ENCODE measurements at regions not wholly inside any gene's neighbourhood (a gene's known extent, or its start where the extent isn't known, plus 50 kb on each side); places are given as distances from the start of the nearest gene placed in this dataset.

DNA sequence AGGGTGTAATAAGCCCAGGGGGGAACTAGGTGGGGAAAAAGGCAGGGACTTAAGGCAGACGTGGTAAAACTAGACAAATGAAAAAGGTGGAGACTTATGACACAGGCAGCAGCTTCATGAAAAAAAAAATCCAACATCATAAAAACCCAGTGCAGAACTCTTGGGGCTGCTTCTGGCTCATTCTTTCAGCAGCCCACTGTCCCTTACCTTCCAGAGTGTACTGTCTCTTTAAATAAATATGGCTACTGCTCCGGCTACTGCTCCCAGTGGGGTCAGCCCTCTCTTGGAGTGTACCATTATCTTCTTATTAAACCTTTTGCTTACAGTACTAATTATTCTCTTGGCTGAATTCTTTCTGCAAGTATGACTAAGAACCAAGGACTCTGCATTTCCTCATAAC lies 699.5 kb downstream of the DSC3 start:
- DNase-seq (ENCODE audit: low spot score) = no peak

DNA sequence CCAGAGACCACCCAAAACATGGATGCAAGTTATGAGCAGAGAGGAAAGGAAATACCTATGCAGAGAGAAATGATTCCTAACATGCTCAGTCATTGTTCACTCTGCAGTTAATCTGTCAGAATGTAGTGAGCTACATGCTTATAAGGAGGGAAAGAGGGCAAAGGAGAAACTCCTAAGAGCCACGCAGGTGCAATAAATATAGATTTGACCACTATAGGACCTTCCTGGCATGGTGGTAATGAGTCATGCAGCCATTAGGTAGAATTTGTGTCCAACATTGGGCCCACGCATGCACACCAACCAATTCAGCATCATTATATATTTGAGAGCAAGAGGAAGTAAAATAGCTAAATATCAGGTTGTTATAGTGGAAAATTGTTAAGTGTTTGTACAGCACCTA lies 699.9 kb downstream of the DSC3 start:
- DNase-seq (ENCODE audit: low spot score) = no peak

DNA sequence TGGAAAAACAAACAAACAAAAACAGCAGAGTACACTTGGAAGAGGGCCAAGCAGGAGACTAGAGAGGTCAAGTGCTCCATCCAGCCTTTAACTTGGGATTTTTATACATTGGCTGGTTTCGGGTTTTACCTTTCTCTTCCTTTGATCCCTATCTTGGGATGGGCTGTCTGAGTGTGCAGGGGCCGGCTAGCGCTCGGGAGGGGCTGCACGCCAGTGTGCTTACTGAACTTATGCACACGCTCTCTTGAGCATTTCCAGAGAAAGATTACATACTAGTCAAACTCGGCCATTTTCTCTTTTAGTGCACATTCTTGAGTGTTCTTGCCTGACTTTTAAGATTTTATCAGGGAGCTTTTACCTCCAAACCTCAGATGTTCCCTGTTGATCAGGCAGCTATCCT lies 707.8 kb downstream of the DSC3 start:
- no peak for DNase-seq (ENCODE audit: low spot score)

DNA sequence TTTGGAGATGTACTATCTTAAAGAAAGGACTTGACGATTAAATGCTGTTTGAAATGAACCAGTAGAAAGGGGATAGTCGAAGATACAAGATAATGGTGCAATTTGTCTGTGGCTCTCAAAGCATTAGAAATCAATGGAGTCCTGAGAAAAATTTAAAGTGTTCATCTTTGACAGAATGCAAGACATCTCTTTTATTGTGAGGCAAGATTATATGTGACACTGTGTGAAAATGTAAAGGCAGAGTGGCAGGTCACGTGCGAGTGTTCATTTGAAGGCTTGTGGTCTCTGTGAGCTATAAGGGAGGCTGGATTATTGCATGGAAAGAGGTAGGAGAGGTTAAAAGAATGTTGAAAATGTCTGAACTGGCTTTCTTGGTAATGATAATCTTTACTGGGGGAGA lies 709.2 kb downstream of the DSC3 start:
- no peak for DNase-seq (ENCODE audit: low spot score)

DNA sequence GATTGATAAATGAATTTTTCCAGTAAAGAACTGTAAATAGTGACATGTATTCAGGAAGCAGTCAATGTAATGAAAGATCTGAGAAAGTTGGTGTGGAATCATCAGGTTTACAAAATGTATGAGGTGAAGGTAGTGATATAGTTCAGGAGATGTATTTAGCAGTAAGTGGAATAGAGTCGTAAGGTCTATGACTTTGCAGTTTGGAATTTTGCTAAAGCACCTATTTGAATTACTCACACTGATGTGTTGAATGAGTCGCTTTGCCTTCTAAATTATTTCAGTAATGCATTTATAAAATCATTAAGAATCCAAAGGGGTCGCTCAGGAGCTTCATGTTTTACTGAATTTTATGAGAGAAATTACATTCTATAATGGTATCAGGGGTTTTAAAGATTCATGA lies 713.7 kb downstream of the DSC3 start:
- no peak for DNase-seq (ENCODE audit: low spot score)

DNA sequence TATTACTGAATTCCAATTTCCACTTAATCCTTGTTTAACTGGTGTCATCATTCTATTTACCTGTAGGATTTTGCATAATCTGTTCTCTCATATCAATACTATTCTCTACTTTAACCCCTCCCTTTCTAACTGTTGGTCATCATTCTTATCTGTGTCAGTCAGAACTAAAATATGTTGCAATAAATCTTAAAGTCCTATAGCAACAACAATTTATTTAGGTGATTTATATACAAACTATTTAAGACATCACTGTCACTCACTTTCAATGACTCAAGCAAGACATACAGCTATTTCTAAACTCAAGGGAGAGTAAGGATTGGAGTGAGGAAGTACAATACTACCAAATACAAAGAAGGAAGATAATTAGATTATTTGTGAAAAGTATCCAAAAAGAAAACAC lies 740.4 kb downstream of the DSC3 start:
- DNase-seq (ENCODE audit: low spot score) = no peak

DNA sequence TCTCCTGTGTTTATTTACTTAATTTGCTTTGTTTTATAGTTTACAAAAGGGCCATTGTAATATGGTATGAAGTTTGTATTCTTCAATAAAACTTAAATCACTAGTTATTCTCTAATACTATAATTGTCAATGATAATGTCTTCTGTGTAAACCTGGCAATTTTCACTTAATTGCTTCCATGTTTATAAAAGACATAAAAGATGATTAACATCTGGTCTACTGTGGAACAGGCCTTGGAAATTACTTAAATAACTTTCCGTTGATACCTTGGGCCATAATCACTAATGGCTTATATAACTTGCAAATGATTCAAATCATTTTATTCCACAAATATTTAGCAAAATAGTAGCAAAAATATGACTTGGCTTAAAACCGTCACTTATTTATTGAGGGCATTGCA lies 743.8 kb downstream of the DSC3 start:
- DNase-seq (ENCODE audit: low spot score) = no peak

DNA sequence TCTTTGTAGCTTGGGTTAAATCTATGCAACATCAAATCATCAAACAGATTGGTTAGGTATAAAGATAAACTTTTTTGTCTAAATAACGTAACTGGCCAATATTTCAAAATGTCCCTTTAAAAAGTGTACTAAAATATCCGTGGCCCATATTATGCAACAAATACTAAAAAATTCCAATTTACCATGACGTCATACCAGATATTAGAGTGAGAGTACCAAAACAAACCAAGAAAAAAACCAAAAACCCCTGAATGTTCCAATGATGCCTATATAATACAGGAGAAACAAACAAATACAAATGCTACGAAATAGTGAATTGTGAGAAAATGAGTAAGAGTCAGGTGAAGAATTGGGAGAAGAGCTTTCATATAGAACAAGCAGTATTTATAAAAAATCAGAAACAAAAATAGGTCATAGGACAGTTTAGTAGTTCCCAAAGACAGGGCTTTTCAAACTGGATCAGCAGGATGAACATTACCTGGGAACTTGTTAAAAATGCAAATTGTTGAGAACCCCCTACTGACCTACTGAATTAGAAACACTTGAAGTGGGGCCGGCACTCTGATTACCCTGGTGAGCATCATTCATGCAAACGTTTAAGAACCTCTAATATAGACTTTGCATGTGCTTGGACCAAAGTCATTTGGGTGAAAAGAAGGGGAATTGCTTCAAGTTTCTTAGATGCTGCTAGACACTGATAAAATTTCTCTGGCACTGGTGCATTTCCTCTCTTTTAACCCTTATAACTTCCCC lies 753.7 kb downstream of the DSC3 start:
- no peak for DNase-seq (ENCODE audit: low spot score)

DNA sequence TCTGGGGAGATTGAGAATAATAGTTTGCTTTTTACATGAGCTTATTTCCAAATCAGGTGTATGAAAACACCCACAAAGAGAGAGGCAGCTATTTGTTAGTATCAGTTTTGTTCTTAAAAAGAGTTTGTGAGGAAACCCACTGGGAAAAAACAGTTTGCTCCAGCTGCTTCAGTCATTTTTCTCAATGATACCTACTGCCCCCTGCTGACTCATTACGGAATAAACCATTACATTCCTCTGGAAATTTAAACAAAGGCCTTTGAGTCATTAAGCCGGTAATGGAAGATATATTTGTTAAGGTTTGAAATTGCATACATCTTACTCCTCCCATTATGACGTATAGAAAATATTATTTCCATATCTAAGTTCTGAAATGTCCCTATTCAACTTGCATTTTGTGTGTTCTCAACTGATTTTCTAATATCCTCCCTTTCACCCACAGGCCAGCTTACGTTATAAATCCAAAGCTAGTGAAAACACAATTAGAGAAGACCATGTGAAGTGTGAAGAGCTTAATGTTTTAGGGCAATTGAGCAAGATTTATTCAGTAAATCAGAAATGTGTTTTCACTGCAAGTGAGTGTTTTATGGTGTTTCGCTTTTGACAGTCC lies 761.6 kb downstream of the DSC3 start:
- DNase-seq (ENCODE audit: low spot score) = no peak

DNA sequence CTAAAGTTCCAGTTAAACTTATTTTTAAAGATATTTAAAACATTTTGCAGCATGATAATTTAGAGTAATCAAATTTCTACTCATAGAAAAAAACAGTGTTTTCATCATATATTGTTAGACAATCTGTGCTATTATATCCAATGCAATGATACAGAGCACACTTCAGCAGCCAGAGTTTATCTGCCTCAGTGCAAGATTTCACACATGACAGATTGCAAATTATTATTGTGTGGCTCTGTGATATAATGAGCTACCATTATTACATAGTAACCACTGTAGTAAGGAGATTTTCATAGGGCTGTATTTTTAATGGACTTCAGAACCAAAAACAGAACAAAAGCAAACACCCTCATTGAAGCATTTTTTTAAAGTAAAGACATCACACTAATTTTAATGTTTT lies 762.4 kb downstream of the DSC3 start:
- no peak for DNase-seq (ENCODE audit: low spot score)

DNA sequence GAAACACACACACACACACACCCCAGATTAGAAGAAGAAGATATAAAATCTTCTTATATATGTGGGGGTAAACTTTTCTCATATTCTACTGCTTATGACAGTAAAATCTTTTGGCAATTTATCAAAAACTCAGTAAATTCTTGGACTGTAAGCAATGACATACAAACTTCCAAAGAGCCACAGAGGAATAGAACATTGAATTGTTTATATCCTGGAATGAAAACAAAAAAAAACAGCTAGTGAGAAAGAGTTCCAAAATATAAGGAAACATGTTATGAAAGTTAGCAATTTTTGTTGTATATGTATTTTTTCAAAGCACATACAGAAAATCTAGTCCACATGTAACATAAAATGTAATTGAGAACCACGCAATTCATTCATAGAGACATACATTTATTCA lies 764.9 kb downstream of the DSC3 start:
- DNase-seq (ENCODE audit: low spot score) = no peak

DNA sequence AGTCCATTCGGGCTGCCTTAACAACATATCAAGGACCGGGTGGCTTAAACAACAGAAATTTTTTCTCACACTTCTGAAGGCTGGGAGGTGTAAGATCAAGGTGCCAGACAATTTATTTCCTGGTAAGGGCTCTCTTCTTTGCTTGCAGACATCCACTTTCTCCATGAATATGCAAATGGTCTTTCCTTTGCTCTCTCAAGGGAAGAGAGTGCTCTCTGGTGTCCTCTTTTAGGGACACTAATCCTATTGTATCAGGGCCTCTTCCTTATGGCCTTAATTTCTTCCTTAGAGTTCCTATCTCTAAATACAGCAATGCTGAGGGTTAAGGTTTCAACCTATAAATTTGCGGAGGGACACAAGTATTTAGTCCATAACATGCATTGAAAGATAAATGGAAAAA lies 770.8 kb downstream of the DSC3 start:
- DNase-seq (ENCODE audit: low spot score) = no peak

DNA sequence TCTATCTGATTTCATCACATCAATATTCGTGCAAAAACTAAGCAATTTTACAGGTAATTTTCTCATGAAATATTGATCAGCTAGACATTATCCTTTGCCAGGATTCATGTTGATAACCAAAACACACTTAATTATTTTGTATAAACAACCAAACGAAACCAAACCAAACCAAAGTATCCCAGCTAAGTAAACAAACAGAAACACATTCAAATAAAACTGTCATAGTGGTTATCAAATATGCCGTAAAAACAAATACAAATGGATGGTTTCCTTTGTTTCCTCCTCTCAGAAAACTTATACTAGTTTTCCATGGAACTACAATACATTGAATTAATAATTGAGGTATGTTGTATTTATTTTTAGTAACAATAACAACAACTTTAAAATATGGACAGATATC lies 777.4 kb downstream of the DSC3 start:
- DNase-seq (ENCODE audit: low spot score) = no peak

DNA sequence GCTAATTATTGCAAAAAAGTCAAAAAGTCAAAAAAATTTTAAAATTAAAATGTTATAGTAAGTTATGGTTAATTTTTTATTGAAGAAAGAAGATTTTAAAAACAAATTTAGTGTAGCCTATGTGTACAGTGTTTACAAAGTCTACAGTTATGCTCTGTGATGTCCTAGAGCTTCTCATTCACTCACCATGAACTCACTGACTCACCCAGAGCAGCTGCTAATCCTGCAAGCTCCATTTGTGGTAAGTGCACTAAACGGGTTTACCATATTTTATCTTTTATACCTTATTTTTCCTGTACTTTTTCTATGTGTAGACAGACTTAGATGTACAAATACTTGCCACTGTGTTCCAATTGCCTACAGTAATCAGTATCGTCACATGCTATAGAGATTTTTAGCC lies 788.2 kb downstream of the DSC3 start:
- DNase-seq (ENCODE audit: low spot score) = no peak

DNA sequence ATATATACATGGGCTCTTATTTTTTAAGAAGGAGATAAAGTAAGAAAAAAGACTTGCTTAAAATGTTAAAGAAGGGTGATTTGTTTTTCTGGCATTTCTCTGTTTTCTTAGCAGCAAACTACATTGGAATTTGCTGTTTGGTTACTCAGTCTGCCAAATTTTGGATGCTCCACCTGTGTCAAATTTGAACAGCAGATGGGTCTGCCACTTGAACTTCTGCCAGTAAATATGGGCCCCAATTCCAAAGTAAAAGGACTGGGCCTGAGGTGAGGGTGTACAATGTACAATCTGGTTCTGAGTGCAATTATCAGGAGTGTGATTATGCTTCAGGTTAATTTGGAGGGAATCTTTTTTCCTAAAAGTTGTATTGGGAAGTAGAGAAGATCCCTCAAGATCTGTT lies 794.5 kb downstream of the DSC3 start:
- DNase-seq (ENCODE audit: low spot score) = no peak

DNA sequence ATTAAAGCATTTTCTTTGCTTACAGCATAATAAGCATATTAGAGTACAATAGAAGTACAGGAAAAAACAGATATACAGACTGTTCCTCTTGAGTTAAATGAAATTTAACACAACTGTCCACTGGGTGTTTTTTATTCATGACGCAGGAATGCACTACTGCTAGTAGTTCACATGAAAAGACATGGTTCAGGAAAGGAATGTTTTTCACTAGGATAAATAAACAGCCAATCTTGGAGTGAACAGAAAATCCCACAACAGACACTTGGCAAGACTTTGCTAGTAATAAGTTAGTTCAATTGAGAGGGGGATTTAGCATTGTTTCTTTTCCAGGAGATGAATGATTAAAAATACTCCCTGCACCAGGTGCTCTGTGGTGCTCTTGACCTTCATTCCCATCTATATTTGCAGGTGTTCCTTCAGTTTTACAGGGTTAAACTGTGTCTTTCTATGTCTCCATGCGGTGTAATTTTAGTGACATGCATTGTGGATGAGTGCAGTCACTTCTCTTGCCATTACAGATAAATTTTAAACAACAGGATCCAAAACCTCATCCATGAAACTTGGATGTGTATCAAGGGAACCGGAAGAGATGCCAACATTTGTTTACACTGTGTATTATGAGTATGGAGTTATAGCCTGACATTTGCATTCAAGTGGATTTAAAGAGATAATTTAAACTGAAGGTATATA lies 796.6 kb downstream of the DSC3 start:
- no peak for DNase-seq (ENCODE audit: low spot score)

DNA sequence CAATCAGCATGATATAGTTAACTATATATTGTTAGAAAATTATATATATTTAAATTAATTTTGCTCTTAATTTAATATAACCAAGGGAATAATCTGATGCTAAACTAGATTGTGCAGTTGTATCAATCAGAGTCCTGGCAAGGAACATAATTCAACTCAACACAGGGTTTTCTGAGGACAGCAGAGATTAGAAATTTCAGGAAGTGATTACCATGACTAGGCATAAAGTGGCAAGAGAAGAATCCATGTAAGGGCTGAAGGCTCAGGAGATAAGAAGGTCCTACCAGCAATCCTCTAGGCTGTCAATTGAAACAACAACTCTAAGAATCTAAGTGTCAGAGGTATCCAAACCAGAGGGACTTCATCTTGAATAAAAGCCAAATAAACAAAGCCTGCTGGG lies 807.8 kb downstream of the DSC3 start:
- DNase-seq (ENCODE audit: low spot score) = no peak

DNA sequence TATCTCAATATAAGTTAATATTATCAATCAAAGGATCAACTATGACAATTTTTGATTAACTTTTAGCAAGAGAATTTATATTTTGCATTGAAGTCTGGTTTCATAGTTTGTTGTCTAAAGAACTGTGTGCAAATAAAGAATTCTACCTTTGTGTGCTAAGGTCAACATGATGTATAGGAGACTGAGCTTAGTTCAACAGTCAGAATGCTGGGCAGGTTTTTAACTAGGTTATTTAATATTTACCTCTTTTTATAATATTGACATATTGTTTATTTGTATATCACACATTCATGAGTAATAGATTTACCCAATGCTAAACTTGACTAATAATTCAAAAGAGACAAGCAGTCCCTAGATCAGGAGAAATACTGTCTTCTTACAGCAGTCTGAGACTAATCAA lies 831.4 kb downstream of the DSC3 start:
- DNase-seq (ENCODE audit: low spot score) = no peak

DNA sequence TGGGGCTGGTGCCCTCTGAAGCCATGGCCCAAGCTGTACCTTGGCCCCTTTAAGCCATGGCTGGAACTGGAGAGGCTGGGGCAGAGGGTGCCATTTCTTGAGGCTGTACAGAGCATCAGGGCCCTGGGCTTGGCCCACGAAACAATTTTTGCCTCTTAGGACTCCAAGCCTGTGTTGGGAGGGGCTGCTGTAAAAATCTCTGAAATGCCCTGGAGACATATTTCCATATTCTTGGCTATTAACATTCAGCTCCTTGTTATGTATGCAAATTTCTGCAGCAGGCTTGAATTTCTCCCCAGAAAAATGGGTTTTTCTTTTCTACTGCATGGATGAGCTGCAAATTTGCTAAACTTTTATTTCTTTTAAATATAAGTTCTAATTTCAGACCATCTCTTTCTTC lies 834.0 kb downstream of the DSC3 start:
- no peak for DNase-seq (ENCODE audit: low spot score)

DNA sequence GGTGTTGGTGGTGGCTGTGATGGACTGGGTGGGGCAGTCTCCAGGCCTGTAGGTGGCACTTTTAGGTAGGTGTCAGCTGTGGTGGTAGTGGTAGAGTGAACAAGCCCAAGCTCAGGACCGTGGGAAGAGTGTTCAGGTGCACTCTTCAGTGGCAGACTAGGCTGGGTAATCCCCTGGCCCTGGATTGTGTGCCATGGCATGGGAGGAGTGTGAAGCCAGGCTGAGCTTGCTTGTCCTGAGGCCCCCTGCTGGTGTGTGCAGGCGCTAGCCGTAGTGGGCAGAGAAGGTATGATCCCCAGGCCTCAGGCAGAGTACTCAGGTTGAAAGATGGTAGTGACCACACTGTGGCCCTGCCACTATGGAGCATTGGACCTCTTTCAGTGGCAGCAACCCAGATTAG lies 850.3 kb downstream of the DSC3 start:
- no peak for DNase-seq (ENCODE audit: low spot score)

DNA sequence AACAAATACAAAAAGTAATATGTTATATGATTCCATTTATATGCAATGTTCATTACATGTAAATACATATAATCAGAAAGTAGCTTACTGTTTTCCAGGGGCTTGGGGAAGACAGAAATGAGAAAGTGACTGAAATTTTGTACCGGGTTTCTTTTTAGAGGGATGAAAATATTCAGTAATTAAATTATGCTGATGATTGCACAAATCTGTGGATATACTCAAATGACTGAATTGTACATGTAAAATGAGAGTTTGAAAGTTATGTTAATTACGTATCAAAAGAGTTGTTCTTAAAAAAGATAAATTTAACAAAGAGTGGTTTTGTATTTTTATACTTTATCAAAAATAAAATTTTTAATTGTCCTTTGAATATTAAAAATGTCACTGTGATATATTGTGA lies 856.3 kb downstream of the DSC3 start:
- no peak for DNase-seq (ENCODE audit: low spot score)

DNA sequence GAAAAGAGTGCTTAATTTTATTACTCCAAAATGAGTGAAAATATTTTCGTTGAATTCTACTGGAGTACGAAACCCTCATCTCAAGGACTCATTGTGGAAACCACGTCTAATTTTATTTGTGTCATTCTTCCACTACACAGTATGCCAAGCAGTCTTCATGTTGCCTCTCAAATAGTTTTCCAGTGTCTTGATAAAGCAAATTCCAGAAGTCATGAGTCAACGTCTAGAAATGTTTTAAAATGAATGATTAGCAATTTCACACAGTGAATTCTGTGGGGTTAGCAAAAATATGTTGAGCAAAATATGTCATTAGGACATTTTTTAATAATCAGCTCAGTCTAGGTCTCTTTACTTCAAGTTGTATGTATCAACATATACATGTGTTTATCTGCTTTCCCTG lies 865.5 kb downstream of the DSC3 start:
- DNase-seq (ENCODE audit: low spot score) = no peak

DNA sequence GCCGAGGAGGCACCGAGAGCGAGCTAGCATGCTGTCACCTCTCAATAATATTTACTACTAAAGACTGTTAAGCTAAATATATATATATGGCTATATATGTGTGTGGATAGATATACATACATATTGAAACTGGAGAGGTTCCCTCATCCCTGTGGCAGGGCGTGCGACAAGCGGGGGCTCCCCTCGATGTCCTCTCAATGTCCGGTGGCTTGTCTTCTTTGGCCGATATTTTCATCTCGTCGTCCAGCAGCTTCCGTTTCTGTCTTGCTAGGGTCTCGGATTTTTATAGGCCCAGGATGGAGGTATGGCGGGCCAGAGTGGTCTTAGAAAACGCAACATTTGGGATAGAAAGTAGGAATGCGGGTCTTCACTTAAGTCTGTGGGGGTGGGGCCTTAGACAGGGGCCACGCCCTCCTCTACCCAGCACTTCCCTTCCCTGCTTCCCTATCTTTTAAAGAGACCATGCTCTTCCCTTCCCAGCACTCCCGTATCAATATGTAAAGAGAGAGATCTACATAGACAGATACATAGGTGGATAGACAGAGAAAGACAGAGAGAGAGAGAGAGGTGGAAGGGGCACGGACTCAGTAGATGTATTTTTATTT lies 866.8 kb downstream of the DSC3 start:
- DNase-seq (ENCODE audit: low spot score) = no peak
